Ishikawa (cell line): ENCODE measurements at regions not wholly inside any gene's neighbourhood (a gene's known extent, or its start where the extent isn't known, plus 50 kb on each side); places are given as distances from the start of the nearest gene placed in this dataset.

Source experiments
- CEBPB ChIP-seq: IDR thresholded peaks from 2 replicates; pipeline ENCODE4 v1.6.1; 2012
- EP300 ChIP-seq: IDR thresholded peaks from 2 replicates; pipeline ENCODE4 v1.6.1; 2012; ENCODE audit warnings: borderline replicate concordance
- RAD21 ChIP-seq: IDR thresholded peaks from 2 replicates; pipeline ENCODE4 v1.6.1; 2012; ENCODE audit warnings: low read depth
- REST ChIP-seq: IDR thresholded peaks from 2 replicates; pipeline ENCODE4 v1.6.1; 2012; ENCODE audit warnings: low read depth, mild to moderate bottlenecking
- TAF1 ChIP-seq: IDR thresholded peaks from 2 replicates; pipeline ENCODE4 v1.6.1; 2012; ENCODE audit warnings: low read depth, mild to moderate bottlenecking
- TCF12 ChIP-seq: IDR thresholded peaks from 2 replicates; pipeline ENCODE4 v1.6.1; 2012; ENCODE audit warnings: low read depth
- TEAD4 ChIP-seq: IDR thresholded peaks from 2 replicates; pipeline ENCODE4 v1.6.1; 2012
- USF1 ChIP-seq: IDR thresholded peaks from 2 replicates; pipeline ENCODE4 v1.6.1; 2012
- ZBTB7A ChIP-seq: IDR thresholded peaks from 2 replicates; pipeline ENCODE4 v1.6.1; 2012; ENCODE audit warnings: low read depth

- TF ChIP-seq CEBPB, result no peak
- TF ChIP-seq REST, result no peak
- TF ChIP-seq TEAD4, result no peak
- TF ChIP-seq TAF1, result no peak
- no peak for TF ChIP-seq RAD21
- TF ChIP-seq TCF12, result no peak
- TF ChIP-seq ZBTB7A, result no peak
- TF ChIP-seq USF1, result no peak
- TF ChIP-seq EP300, result no peak
Measured at GRCh38 chr2:240300261-240300821, 135.1 kb upstream of the GPC1 start.
